HCT116 (cell line): ENCODE measurements at regions not wholly inside any gene's neighbourhood (a gene's known extent, or its start where the extent isn't known, plus 50 kb on each side); places are given as distances from the start of the nearest gene placed in this dataset.

Source experiments
- CTCF ChIP-seq, 3 experiments: fragments of 200-600 bp in 1 of 3; sonication (generic) in 1 of 3; IDR thresholded peaks in 2 of 3; conservative IDR thresholded peaks in 1 of 3; 2 replicates each; pipeline ENCODE4 v1.5.1; 2012 to 2017; ENCODE audit warnings: low read depth in 2 of 3, low read length in 2 of 3, antibody characterized with exemption in 1 of 3, borderline replicate concordance in 1 of 3, control low read depth in 1 of 3, mild to moderate bottlenecking in 1 of 3, mixed read lengths in 1 of 3, mixed run types in 1 of 3, moderate library complexity in 1 of 3; ENCODE audit not compliant: insufficient read depth in 1 of 3
- EZH2 ChIP-seq: fragments of 200-600 bp; sonication (generic); IDR thresholded peaks from 2 replicates; pipeline ENCODE4 v1.6.1; 2017; ENCODE audit warnings: antibody characterized with exemption, mixed run types
- POLR2A ChIP-seq: IDR thresholded peaks from 2 replicates; pipeline ENCODE4 v1.7.0; 2011; ENCODE audit warnings: borderline replicate concordance; ENCODE audit not compliant: insufficient read depth, insufficient read length; ENCODE audit errors: extremely low read depth
- RAD21 ChIP-seq: IDR thresholded peaks from 2 replicates; pipeline ENCODE4 v1.6.1; 2012; ENCODE audit warnings: low read depth, mild to moderate bottlenecking
- ZBTB33 ChIP-seq: IDR thresholded peaks from 2 replicates; pipeline ENCODE4 v1.6.1; 2011; ENCODE audit warnings: mild to moderate bottlenecking, low read length, moderate library complexity; ENCODE audit not compliant: insufficient replicate concordance; ENCODE audit errors: extremely low read depth
- ZNF274 ChIP-seq: fragments of 200-500 bp; sonication (Bioruptor generic); IDR thresholded peaks from 2 replicates; pipeline ENCODE4 v1.6.1; 2014; ENCODE audit warnings: mild to moderate bottlenecking, low read depth, low read length, inconsistent platforms

GRCh38 chr6:133051240-133051639 lies 189.9 kb upstream of the EYA4 start:
- TF ChIP-seq CTCF (IDR thresholded peaks at IDR 0.05 in 2 of 3, conservative IDR thresholded peaks at IDR 0.05 in 1 of 3; ENCODE audit: borderline replicate concordance in 1 of 3, insufficient read depth in 1 of 3, low read depth in 2 of 3, low read length in 2 of 3) (no peak), POLR2A (no peak), ZBTB33 (no peak), ZNF274 (no peak), EZH2 (no peak), RAD21 (no peak)
